SU-DHL-6 (cell line): ENCODE measurements at regions not wholly inside any gene's neighbourhood (a gene's known extent, or its start where the extent isn't known, plus 50 kb on each side); places are given as distances from the start of the nearest gene placed in this dataset.

Experiments
- H2AFZ ChIP-seq: fragments of 200-600 bp; sonication (generic); 2 replicates; pipeline ENCODE4 v1.6.1; 2014; ENCODE audit warnings: low read depth, mild to moderate bottlenecking, moderate library complexity, mixed read lengths, antibody characterized with exemption, low read length; ENCODE audit not compliant: severe bottlenecking
- H3F3A ChIP-seq: fragments of 200-600 bp; shearing (Covaris generic); 2 replicates; pipeline ENCODE4 v1.6.0; 2016; ENCODE audit warnings: antibody characterized with exemption, mild to moderate bottlenecking; ENCODE audit not compliant: insufficient read depth
- H3K27ac ChIP-seq: fragments of 200-600 bp; sonication (generic); 2 replicates; pipeline ENCODE4 v1.5.1; 2016; ENCODE audit warnings: low read depth, mild to moderate bottlenecking, low read length, moderate library complexity, mixed read lengths
- H3K27me3 ChIP-seq: fragments of 200-600 bp; sonication (generic), shearing (Covaris generic); 2 replicates; pipeline ENCODE4 v1.6.0; 2014; ENCODE audit warnings: mild to moderate bottlenecking, low read length
- H3K36me3 ChIP-seq: fragments of 200-600 bp; sonication (generic); 2 replicates; pipeline ENCODE4 v1.6.1; 2014; ENCODE audit warnings: mild to moderate bottlenecking, low read length, mixed read lengths
- H3K4me2 ChIP-seq: fragments of 300-600, 200-600 bp; shearing (Covaris generic), sonication (generic); 2 replicates; pipeline ENCODE4 v1.6.0; 2014; ENCODE audit warnings: low read length, low read depth, mild to moderate bottlenecking; ENCODE audit not compliant: poor library complexity, severe bottlenecking
- H3K4me3 ChIP-seq: fragments of 200-600 bp; sonication (generic); 2 replicates; pipeline ENCODE4 v1.5.1; 2014; ENCODE audit warnings: antibody characterized with exemption, low read length, mild to moderate bottlenecking, mixed read lengths; ENCODE audit not compliant: insufficient read depth, poor library complexity, severe bottlenecking
- H3K79me2 ChIP-seq: fragments of 200-600 bp; sonication (generic); 2 replicates; pipeline ENCODE4 v1.6.1; 2014; ENCODE audit warnings: mild to moderate bottlenecking, low read length, moderate library complexity; ENCODE audit not compliant: insufficient read depth
- H3K9ac ChIP-seq: fragments of 200-600 bp; sonication (generic); 2 replicates; pipeline ENCODE4 v1.7.0; 2014; ENCODE audit warnings: mild to moderate bottlenecking, low read length
- H3K9me2 ChIP-seq: fragments of 200-600 bp; sonication (generic); replicated peaks from 2 replicates; pipeline ENCODE4 v1.6.1; 2014; ENCODE audit warnings: low read length; ENCODE audit not compliant: insufficient read depth
- H3K9me3 ChIP-seq: fragments of 200-600 bp; sonication (generic); 2 replicates; pipeline ENCODE4 v1.6.1; 2014; ENCODE audit warnings: low read length, mixed read lengths; ENCODE audit not compliant: insufficient read depth
- H4K20me1 ChIP-seq: fragments of 200-600 bp; sonication (generic); 2 replicates; pipeline ENCODE4 v1.6.1; 2014; ENCODE audit warnings: low read depth, mild to moderate bottlenecking, antibody characterized with exemption, low read length, moderate library complexity, mixed read lengths
- CTCF ChIP-seq: fragments of 200-600 bp; sonication (generic); IDR thresholded peaks from one replicate; pipeline ENCODE4 v1.5.1; 2017; ENCODE audit warnings: antibody characterized with exemption, mild to moderate bottlenecking, low read length, moderate library complexity; ENCODE audit not compliant: insufficient read depth, poor library complexity, severe bottlenecking
- EZH2phosphoT487 ChIP-seq: fragments of 200-600 bp; sonication (generic), shearing (Covaris generic); conservative IDR thresholded peaks from 2 replicates; pipeline ENCODE4 v1.6.1; 2018; ENCODE audit warnings: mild to moderate bottlenecking, antibody characterized with exemption, low read length, moderate library complexity, mixed read lengths

- no peaks in the 10 kb centered on the region for H3K27me3 ChIP-seq
- no peak overlapping the region for H3K9ac ChIP-seq
- no peak overlapping the region for H3K27ac ChIP-seq
- TF ChIP-seq CTCF (no peak), EZH2phosphoT487 (no peak)
- H3K9me3 ChIP-seq = no peaks in the 10 kb centered on the region
- H3K79me2 ChIP-seq = no peaks in the 10 kb centered on the region
- no peaks in the 10 kb centered on the region for H4K20me1 ChIP-seq
- H3K9me2 ChIP-seq = no peaks in the 10 kb centered on the region
- H3K36me3 ChIP-seq = no peaks in the 10 kb centered on the region
- H3K4me3 ChIP-seq = no peak overlapping the region
- no peaks in the 10 kb centered on the region for H3F3A ChIP-seq
- H2AFZ ChIP-seq = no peak overlapping the region
- no peak overlapping the region for H3K4me2 ChIP-seq
Observed at GRCh38 chr17:74024871-74025531, 178.5 kb upstream of the RPL38 start.

GRCh38 chr17:74027444-74027843 is 176.0 kb upstream of the RPL38 start:
- TF ChIP-seq EZH2phosphoT487 (no peak), CTCF (no peak)
- Histone ChIP-seq H3F3A (no peaks in the 10 kb centered on the region), H3K4me2 (no peak overlapping the region), H3K27ac (no peak overlapping the region), H3K27me3 (no peaks in the 10 kb centered on the region), H3K79me2 (no peaks in the 10 kb centered on the region), H4K20me1 (no peaks in the 10 kb centered on the region), H2AFZ (no peak overlapping the region), H3K4me3 (no peak overlapping the region), H3K9ac (no peak overlapping the region), H3K9me3 (no peaks in the 10 kb centered on the region), H3K9me2 (no peaks in the 10 kb centered on the region), H3K36me3 (no peaks in the 10 kb centered on the region)

GRCh38 chr17:74028354-74029116 is 174.9 kb upstream of the RPL38 start:
- no peak overlapping the region for H3K4me3 ChIP-seq
- no peak overlapping the region for H3K27ac ChIP-seq
- H3K79me2 ChIP-seq = no peaks in the 10 kb centered on the region
- H3K9me2 ChIP-seq = no peaks in the 10 kb centered on the region
- H3F3A ChIP-seq = no peaks in the 10 kb centered on the region
- no peaks in the 10 kb centered on the region for H4K20me1 ChIP-seq
- no peaks in the 10 kb centered on the region for H3K36me3 ChIP-seq
- TF ChIP-seq CTCF (no peak), EZH2phosphoT487 (no peak)
- H3K9ac ChIP-seq = no peak overlapping the region
- H3K27me3 ChIP-seq = no peaks in the 10 kb centered on the region
- H3K4me2 ChIP-seq = no peak overlapping the region
- H3K9me3 ChIP-seq = no peaks in the 10 kb centered on the region
- no peak overlapping the region for H2AFZ ChIP-seq
